Peyer's patch (tissue), 4 donors: ENCODE measurements at regions not wholly inside any gene's neighbourhood (a gene's known extent, or its start where the extent isn't known, plus 50 kb on each side); places are given as distances from the start of the nearest gene placed in this dataset.

Experiments
- POLR2A ChIP-seq, 2 donors: fragments of 450-650 bp; IDR thresholded peaks; one replicate each; pipeline ENCODE4 v1.5.1; 2017; ENCODE audit warnings: antibody characterized with exemption in 2 of 2, mild to moderate bottlenecking in 2 of 2, moderate library complexity in 2 of 2
- TF ChIP-seq, protein P1 (sequence below), 6 experiments: fragments of 450-650 bp in 4 of 6; fragments of 200-600 bp in 2 of 6; sonication (generic) in 1 of 6; IDR thresholded peaks; one replicate each; pipeline ENCODE4 v1.5.1; 2017 to 2019; ENCODE audit warnings: antibody characterized with exemption in 6 of 6, mild to moderate bottlenecking in 3 of 6, moderate library complexity in 1 of 6

DNA sequence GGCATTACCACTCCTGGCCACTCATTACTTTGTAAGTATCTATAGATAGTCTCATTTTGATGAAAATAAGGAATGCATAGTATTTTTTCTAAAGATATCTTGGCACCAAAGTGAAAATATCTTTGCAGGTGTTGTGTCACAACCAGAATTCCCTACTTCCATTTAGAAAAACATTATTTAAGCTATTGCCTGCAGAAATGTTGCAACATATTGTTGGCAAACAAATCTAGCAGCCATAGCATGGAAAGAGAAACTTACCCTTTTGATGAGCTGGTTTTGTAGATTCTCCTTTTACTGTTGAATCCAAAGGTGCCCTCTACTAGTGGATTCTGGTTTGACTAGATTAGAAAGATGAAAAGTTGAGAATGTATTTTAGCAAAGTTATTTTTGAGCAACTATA is 138.8 kb downstream of the AREG start:
- TF ChIP-seq, protein P1, sequence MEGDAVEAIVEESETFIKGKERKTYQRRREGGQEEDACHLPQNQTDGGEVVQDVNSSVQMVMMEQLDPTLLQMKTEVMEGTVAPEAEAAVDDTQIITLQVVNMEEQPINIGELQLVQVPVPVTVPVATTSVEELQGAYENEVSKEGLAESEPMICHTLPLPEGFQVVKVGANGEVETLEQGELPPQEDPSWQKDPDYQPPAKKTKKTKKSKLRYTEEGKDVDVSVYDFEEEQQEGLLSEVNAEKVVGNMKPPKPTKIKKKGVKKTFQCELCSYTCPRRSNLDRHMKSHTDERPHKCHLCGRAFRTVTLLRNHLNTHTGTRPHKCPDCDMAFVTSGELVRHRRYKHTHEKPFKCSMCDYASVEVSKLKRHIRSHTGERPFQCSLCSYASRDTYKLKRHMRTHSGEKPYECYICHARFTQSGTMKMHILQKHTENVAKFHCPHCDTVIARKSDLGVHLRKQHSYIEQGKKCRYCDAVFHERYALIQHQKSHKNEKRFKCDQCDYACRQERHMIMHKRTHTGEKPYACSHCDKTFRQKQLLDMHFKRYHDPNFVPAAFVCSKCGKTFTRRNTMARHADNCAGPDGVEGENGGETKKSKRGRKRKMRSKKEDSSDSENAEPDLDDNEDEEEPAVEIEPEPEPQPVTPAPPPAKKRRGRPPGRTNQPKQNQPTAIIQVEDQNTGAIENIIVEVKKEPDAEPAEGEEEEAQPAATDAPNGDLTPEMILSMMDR (IDR thresholded peaks at IDR 0.05): no peak
- TF ChIP-seq POLR2A (IDR thresholded peaks at IDR 0.05): no peak
